K562 (cell line): ENCODE measurements at regions not wholly inside any gene's neighbourhood (a gene's known extent, or its start where the extent isn't known, plus 50 kb on each side); places are given as distances from the start of the nearest gene placed in this dataset.

ENCODE experiments used
- KHSRP ChIP-seq: fragments of 450-650 bp; IDR thresholded peaks from 2 replicates; pipeline ENCODE4 v1.6.1; 2017
- ZNF668 ChIP-seq: fragments of 250-450 bp; sonication (Bioruptor Pico); IDR thresholded peaks from 2 replicates; pipeline ENCODE4 v1.8.0; 2022; ENCODE audit warnings: mild to moderate bottlenecking, inconsistent platforms
- TF ChIP-seq, protein P1 (sequence below): fragments of 450-650 bp; IDR thresholded peaks from 2 replicates; pipeline ENCODE4 v1.6.1; 2016; ENCODE audit warnings: mild to moderate bottlenecking, moderate library complexity

DNA sequence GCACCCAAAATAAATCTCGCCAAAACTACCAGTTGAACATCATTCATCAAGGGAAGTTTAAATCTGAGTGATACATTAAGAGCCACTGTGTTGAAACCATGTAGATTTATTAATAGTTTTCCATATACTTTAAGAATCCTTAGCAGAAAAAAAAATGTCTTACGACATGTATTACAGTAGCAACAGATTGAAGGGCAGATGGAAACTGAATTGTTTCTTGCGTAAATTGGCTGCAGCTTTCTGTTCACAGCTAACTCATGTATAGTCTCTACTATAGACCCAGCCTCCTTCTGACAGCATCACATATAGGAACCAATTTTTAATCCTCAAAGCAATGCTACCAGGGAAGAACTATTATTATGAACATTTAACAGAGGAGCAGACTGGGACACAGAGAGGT, 195.2 kb upstream of the PUDP start:
- TF ChIP-seq, protein P1, sequence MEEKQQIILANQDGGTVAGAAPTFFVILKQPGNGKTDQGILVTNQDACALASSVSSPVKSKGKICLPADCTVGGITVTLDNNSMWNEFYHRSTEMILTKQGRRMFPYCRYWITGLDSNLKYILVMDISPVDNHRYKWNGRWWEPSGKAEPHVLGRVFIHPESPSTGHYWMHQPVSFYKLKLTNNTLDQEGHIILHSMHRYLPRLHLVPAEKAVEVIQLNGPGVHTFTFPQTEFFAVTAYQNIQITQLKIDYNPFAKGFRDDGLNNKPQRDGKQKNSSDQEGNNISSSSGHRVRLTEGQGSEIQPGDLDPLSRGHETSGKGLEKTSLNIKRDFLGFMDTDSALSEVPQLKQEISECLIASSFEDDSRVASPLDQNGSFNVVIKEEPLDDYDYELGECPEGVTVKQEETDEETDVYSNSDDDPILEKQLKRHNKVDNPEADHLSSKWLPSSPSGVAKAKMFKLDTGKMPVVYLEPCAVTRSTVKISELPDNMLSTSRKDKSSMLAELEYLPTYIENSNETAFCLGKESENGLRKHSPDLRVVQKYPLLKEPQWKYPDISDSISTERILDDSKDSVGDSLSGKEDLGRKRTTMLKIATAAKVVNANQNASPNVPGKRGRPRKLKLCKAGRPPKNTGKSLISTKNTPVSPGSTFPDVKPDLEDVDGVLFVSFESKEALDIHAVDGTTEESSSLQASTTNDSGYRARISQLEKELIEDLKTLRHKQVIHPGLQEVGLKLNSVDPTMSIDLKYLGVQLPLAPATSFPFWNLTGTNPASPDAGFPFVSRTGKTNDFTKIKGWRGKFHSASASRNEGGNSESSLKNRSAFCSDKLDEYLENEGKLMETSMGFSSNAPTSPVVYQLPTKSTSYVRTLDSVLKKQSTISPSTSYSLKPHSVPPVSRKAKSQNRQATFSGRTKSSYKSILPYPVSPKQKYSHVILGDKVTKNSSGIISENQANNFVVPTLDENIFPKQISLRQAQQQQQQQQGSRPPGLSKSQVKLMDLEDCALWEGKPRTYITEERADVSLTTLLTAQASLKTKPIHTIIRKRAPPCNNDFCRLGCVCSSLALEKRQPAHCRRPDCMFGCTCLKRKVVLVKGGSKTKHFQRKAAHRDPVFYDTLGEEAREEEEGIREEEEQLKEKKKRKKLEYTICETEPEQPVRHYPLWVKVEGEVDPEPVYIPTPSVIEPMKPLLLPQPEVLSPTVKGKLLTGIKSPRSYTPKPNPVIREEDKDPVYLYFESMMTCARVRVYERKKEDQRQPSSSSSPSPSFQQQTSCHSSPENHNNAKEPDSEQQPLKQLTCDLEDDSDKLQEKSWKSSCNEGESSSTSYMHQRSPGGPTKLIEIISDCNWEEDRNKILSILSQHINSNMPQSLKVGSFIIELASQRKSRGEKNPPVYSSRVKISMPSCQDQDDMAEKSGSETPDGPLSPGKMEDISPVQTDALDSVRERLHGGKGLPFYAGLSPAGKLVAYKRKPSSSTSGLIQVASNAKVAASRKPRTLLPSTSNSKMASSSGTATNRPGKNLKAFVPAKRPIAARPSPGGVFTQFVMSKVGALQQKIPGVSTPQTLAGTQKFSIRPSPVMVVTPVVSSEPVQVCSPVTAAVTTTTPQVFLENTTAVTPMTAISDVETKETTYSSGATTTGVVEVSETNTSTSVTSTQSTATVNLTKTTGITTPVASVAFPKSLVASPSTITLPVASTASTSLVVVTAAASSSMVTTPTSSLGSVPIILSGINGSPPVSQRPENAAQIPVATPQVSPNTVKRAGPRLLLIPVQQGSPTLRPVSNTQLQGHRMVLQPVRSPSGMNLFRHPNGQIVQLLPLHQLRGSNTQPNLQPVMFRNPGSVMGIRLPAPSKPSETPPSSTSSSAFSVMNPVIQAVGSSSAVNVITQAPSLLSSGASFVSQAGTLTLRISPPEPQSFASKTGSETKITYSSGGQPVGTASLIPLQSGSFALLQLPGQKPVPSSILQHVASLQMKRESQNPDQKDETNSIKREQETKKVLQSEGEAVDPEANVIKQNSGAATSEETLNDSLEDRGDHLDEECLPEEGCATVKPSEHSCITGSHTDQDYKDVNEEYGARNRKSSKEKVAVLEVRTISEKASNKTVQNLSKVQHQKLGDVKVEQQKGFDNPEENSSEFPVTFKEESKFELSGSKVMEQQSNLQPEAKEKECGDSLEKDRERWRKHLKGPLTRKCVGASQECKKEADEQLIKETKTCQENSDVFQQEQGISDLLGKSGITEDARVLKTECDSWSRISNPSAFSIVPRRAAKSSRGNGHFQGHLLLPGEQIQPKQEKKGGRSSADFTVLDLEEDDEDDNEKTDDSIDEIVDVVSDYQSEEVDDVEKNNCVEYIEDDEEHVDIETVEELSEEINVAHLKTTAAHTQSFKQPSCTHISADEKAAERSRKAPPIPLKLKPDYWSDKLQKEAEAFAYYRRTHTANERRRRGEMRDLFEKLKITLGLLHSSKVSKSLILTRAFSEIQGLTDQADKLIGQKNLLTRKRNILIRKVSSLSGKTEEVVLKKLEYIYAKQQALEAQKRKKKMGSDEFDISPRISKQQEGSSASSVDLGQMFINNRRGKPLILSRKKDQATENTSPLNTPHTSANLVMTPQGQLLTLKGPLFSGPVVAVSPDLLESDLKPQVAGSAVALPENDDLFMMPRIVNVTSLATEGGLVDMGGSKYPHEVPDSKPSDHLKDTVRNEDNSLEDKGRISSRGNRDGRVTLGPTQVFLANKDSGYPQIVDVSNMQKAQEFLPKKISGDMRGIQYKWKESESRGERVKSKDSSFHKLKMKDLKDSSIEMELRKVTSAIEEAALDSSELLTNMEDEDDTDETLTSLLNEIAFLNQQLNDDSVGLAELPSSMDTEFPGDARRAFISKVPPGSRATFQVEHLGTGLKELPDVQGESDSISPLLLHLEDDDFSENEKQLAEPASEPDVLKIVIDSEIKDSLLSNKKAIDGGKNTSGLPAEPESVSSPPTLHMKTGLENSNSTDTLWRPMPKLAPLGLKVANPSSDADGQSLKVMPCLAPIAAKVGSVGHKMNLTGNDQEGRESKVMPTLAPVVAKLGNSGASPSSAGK: no peak
- TF ChIP-seq KHSRP (no peak), ZNF668 (CRISPR knock-in tag) (no peak)
